ENCODE measurements at regions not wholly inside any gene's neighbourhood (a gene's known extent, or its start where the extent isn't known, plus 50 kb on each side); places are given as distances from the start of the nearest gene placed in this dataset.

GRCh38 chr21:7957713-7958064, 2563.7 kb upstream of the TPTE start:
- Histone ChIP-seq H3K27me3 (no peaks in the 10 kb centered on the region), H3K9me3 (peaks cover 0 to 63% (median 4%) of the 10 kb centered on the region in 3 donors)

More at GRCh38 chr21:7957713-7958064, 2563.7 kb upstream of the TPTE start:
- Histone ChIP-seq H3K4me1 (no peaks in the 10 kb centered on the region), H3K36me3 (replicated peaks in 1 of 2; ENCODE audit: insufficient read depth in 1 of 2, low read depth in 2 of 2) (no peaks in the 10 kb centered on the region), H3K27ac (no peak overlapping the region), H3K4me3 (no peak overlapping the region)
- ATAC-seq (no peak), DNase-seq (no peak)
- intact Hi-C loops (cut with DNase I): no loop called here
- no peak for TF ChIP-seq POLR2A (IDR thresholded peaks at IDR 0.05)
- no peak for TF ChIP-seq CTCF (IDR thresholded peaks at IDR 0.05)
- WGBS, 2 donors: 10 to 11% methylated on average over 2 of the region's 2 CpGs
